ENCODE measurements at regions not wholly inside any gene's neighbourhood (a gene's known extent, or its start where the extent isn't known, plus 50 kb on each side); places are given as distances from the start of the nearest gene placed in this dataset.
A peak's percentile ranks its signal among the peaks of the same experiment; 100 is the strongest.

DNA sequence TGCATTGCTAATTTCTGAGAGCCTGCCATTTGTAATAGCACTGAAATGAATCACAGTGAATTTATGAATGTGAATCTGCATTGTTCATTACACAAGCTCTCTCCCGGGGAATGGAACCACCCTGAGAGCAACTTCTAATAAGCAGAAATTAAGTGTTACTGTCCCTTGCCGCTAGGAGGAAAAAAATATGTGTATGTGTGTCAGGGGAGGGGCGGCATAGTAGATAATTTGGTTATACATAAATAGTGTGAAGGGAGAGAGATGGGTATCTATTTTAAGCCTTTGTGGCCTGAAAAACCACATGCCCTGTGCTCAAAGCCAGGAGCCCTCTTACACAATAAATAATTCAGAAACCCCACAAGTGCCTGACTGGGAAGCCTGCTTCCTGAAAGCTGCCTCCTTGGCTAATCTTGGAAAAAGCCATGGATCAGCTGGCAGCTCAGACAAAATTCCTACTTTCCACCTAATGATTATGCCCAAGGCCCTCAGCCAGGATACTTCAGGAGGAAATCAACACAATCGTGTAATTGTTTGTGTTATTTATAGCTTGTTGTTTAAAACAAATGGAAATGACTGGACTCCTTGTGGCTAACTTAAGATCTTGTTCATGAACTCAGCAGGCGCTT is 366.2 kb upstream of the KITLG start:
- Histone ChIP-seq H3K4me1 (ENCODE audit: control insufficient read depth in 5 of 5, insufficient read depth in 5 of 5, low read length in 5 of 5) (peaks cover 0 to 4% (median 0%) of the 10 kb centered on the region in 5 donors), H3K27me3 (ENCODE audit: control insufficient read depth in 3 of 3, insufficient read depth in 3 of 3, low read length in 2 of 3) (no peaks in the 10 kb centered on the region), H3K4me3 (no peak overlapping the region), H3K27ac (ENCODE audit: low read depth in 1 of 2, low read length in 1 of 2) (peak overlapping the region; percentile 4 to 59), H3K9ac (ENCODE audit: insufficient read depth in 1 of 2, low read length in 2 of 2) (no peak overlapping the region), H3K9me3 (ENCODE audit: control insufficient read depth in 4 of 4, insufficient read depth in 3 of 4, low read length in 3 of 4) (peaks cover 0 to 3% (median 0%) of the 10 kb centered on the region in 4 donors), H3K36me3 (ENCODE audit: control insufficient read depth in 4 of 4, insufficient read depth in 4 of 4, low read length in 4 of 4) (no peaks in the 10 kb centered on the region)
- WGBS, 2 donors = 12 to 20% methylated on average over 5 of the region's 5 CpGs
- DNase-seq (peak in 2 of 3 donors; percentile 48 to 50), ATAC-seq (ENCODE audit: insufficient read depth, low FRiP score) (peak; percentile 67)
- TF ChIP-seq, protein P1, sequence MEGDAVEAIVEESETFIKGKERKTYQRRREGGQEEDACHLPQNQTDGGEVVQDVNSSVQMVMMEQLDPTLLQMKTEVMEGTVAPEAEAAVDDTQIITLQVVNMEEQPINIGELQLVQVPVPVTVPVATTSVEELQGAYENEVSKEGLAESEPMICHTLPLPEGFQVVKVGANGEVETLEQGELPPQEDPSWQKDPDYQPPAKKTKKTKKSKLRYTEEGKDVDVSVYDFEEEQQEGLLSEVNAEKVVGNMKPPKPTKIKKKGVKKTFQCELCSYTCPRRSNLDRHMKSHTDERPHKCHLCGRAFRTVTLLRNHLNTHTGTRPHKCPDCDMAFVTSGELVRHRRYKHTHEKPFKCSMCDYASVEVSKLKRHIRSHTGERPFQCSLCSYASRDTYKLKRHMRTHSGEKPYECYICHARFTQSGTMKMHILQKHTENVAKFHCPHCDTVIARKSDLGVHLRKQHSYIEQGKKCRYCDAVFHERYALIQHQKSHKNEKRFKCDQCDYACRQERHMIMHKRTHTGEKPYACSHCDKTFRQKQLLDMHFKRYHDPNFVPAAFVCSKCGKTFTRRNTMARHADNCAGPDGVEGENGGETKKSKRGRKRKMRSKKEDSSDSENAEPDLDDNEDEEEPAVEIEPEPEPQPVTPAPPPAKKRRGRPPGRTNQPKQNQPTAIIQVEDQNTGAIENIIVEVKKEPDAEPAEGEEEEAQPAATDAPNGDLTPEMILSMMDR (IDR thresholded peaks at IDR 0.05; ENCODE audit: control extremely low read depth, extremely low read depth) = no peak

DNA sequence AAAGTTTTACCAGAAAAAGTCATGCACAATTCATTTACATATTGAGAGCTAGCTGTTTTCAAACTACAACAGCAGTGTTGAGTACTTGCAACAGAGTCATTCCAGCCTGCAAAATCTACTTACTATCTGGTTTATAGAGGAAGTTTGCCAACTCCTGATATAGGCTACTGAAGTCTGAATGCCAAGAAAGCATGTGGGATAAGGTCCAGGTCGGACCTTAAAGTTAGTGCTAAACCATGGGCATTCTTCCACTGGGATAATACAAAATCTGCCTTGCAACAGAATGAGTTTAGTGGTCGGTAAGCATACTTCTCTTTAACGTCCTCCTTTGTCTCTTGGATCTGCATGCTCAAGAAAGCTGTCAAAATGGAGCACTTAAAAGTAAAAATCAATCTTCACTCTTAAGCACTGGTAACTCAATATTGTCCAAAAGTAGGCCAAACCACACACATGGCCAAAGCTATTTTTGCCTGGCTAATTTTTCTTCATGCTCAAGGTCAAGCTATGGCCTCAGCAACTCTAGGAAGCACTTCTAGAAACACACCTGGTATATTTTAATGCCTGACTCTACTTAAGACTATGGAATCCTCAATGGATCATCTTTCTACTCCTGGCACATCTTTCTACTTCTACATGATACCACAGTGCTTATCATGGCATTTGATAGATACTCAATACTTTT is 364.9 kb upstream of the KITLG start:
- Histone ChIP-seq H3K36me3 (ENCODE audit: control insufficient read depth in 4 of 4, insufficient read depth in 4 of 4, low read length in 4 of 4) (no peaks in the 10 kb centered on the region), H3K4me3 (no peak overlapping the region), H3K27ac (ENCODE audit: low read depth in 1 of 2, low read length in 1 of 2) (no peak overlapping the region), H3K4me1 (ENCODE audit: control insufficient read depth in 5 of 5, insufficient read depth in 5 of 5, low read length in 5 of 5) (peaks cover 0 to 4% (median 0%) of the 10 kb centered on the region in 5 donors), H3K27me3 (ENCODE audit: control insufficient read depth in 3 of 3, insufficient read depth in 3 of 3, low read length in 2 of 3) (no peaks in the 10 kb centered on the region), H3K9me3 (ENCODE audit: control insufficient read depth in 4 of 4, insufficient read depth in 3 of 4, low read length in 3 of 4) (no peaks in the 10 kb centered on the region), H3K9ac (ENCODE audit: insufficient read depth in 1 of 2, low read length in 2 of 2) (no peak overlapping the region)
- WGBS, 2 donors = 68 to 81% methylated on average over 3 of the region's 3 CpGs
- TF ChIP-seq, protein P1 (IDR thresholded peaks at IDR 0.05; ENCODE audit: control extremely low read depth, extremely low read depth) = no peak
- no peak for ATAC-seq (ENCODE audit: insufficient read depth, low FRiP score)
- peak; percentile 20 to 81 (median 73) for DNase-seq

DNA sequence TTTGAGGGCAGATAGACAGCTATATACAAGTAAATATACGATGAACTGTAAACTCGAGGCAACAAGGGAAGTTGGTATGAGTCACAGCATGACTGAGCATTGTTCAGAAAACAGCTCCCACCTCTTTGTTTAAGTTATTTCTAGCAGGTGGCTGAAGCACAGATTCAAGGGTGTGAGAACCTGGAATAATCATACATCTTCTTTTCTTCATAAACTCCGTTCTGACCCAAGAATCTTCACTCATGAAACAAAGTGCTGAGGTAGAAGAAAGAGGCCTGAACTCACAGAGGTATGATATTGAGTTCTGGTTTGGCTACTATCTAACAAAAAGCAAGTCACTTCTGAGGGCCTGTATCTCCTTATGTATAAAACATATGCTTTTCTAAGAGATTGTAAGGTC is 364.1 kb upstream of the KITLG start:
- DNase-seq = no peak
- H3K9ac ChIP-seq (ENCODE audit: insufficient read depth in 1 of 2, low read length in 2 of 2) = no peak overlapping the region
- ATAC-seq (ENCODE audit: insufficient read depth, low FRiP score) = no peak

More for the DNA sequence above, 364.1 kb upstream of the KITLG start:
- Histone ChIP-seq H3K4me1 (ENCODE audit: control insufficient read depth in 5 of 5, insufficient read depth in 5 of 5, low read length in 5 of 5) (peaks cover 0 to 4% (median 0%) of the 10 kb centered on the region in 5 donors), H3K4me3 (no peak overlapping the region), H3K9me3 (ENCODE audit: control insufficient read depth in 4 of 4, insufficient read depth in 3 of 4, low read length in 3 of 4) (no peaks in the 10 kb centered on the region), H3K27ac (ENCODE audit: low read depth in 1 of 2, low read length in 1 of 2) (no peak overlapping the region), H3K27me3 (ENCODE audit: control insufficient read depth in 3 of 3, insufficient read depth in 3 of 3, low read length in 2 of 3) (no peaks in the 10 kb centered on the region), H3K36me3 (ENCODE audit: control insufficient read depth in 4 of 4, insufficient read depth in 4 of 4, low read length in 4 of 4) (no peaks in the 10 kb centered on the region)
- TF ChIP-seq, protein P1 (IDR thresholded peaks at IDR 0.05; ENCODE audit: control extremely low read depth, extremely low read depth) = no peak
- WGBS, 2 donors = 36 to 40% methylated on average over 3 of the region's 3 CpGs

Measured in lung (tissue), 11 donors.